Lower leg skin (tissue), 3 donors: ENCODE measurements at regions not wholly inside any gene's neighbourhood (a gene's known extent, or its start where the extent isn't known, plus 50 kb on each side); places are given as distances from the start of the nearest gene placed in this dataset.

Experiments used
- CTCF ChIP-seq, 3 donors: fragments of 450-650 bp; IDR thresholded peaks; one replicate each; pipeline ENCODE4 v1.5.1; 2016; ENCODE audit warnings: antibody characterized with exemption in 3 of 3, mild to moderate bottlenecking in 3 of 3, moderate library complexity in 2 of 3
- POLR2A ChIP-seq, 2 donors: fragments of 450-650 bp; IDR thresholded peaks; one replicate each; pipeline ENCODE4 v1.6.1; 2016 to 2017; ENCODE audit warnings: antibody characterized with exemption in 2 of 2, mild to moderate bottlenecking in 1 of 2, moderate library complexity in 1 of 2

DNA sequence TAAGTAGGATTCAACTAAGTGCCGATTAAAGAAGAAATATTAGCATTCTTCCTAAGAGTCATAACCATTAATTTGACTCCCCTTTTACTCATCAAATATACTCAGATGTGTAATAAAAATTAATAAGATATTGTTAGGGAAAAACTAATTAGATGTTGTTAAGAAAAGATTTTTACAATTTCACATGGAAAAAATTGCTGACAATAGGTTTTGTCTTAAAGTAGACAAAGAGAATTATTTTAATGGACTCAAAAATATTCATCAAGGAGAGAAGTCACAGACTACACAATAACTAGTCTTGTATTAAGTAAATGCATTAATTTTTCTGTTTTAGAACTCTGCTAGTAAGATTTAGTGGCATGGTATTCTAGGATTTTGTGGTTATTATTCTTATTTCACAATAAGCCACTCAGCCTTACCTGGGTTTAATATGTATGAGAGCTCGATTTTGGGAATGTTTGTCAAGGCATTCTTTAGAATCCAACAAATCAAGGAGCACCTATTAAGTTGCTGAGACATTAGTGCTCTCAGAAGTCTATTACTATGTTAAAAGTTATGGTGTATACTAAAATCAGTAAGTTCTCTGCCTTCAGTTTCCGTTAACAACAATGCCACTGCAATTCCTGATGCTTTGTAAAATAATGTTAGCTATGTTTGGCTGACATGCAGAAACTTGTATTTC is 110.2 kb upstream of the UGT8 start:
- no peak for TF ChIP-seq CTCF (IDR thresholded peaks at IDR 0.05)
- TF ChIP-seq POLR2A (IDR thresholded peaks at IDR 0.05) = no peak
